CD4-positive, alpha-beta T cell treated with Interleukin-1 beta for 1 hour (primary cell): ENCODE measurements at regions not wholly inside any gene's neighbourhood (a gene's known extent, or its start where the extent isn't known, plus 50 kb on each side); places are given as distances from the start of the nearest gene placed in this dataset.

Source experiments
- DNase-seq, 2 donors: peaks; one replicate each; pipeline ENCODE4 v3.0.0-alpha.2; 2020 to 2022

- no peak for DNase-seq
These were observed 98.1 kb upstream of the SLITRK1 start for GRCh38 chr13:83980331-83980730.

- DNase-seq = no peak
These were observed 93.4 kb upstream of the SLITRK1 start for GRCh38 chr13:83975655-83976165.

- DNase-seq = no peak
These were observed 76.3 kb upstream of the SLITRK1 start for GRCh38 chr13:83958531-83958930.

GRCh38 chr13:83955011-83955410 lies 72.7 kb upstream of the SLITRK1 start:
- no peak for DNase-seq

- no peak for DNase-seq
These were observed 71.6 kb upstream of the SLITRK1 start for GRCh38 chr13:83953916-83954315.

- no peak for DNase-seq
These were observed 68.0 kb upstream of the SLITRK1 start for GRCh38 chr13:83950293-83950692.

- DNase-seq = no peak
These were observed 61.4 kb upstream of the SLITRK1 start for GRCh38 chr13:83943530-83944279.

- DNase-seq = no peak
These were observed 59.5 kb upstream of the SLITRK1 start for GRCh38 chr13:83941701-83942335.

GRCh38 chr13:83940742-83941141 lies 58.5 kb upstream of the SLITRK1 start:
- DNase-seq = no peak

GRCh38 chr13:83937579-83937978 lies 55.3 kb upstream of the SLITRK1 start:
- no peak for DNase-seq

- no peak for DNase-seq
These were observed 53.3 kb upstream of the SLITRK1 start for GRCh38 chr13:83935566-83935965.
